HEK293 (cell line): ENCODE measurements at regions not wholly inside any gene's neighbourhood (a gene's known extent, or its start where the extent isn't known, plus 50 kb on each side); places are given as distances from the start of the nearest gene placed in this dataset.

Experiments
- CTCF ChIA-PET: fragments of 350-600 bp; formaldehyde crosslinking; extraction: SDS; loops from one replicate; lab custom pipeline; 2021; ENCODE audit warnings: antibody characterized with exemption; lab: Yijun Ruan, JAX
- POLR2A ChIA-PET: fragments of 300-600 bp; formaldehyde crosslinking; extraction: SDS; loops from one replicate; lab custom pipeline; 2020; ENCODE audit warnings: antibody characterized with exemption, inconsistent platforms; lab: Yijun Ruan, JAX
- H3K27ac ChIP-seq: fragments of 200-500 bp; sonication (Bioruptor generic); 2 replicates; pipeline ENCODE4 v1.5.1; 2014; ENCODE audit warnings: low read depth, low read length, control low read depth, inconsistent platforms; ENCODE audit errors: extremely low read depth
- H3K36me3 ChIP-seq, 2 experiments: fragments of 200-500 bp in 1 of 2; sonication (Bioruptor generic) in 1 of 2; 1 replicate in 1 of 2; 2 replicates in 1 of 2; pipeline ENCODE4 v1.5.1; 2014 to 2017; ENCODE audit warnings: inconsistent platforms in 2 of 2, low read length in 2 of 2; ENCODE audit not compliant: control insufficient read depth in 2 of 2, insufficient read depth in 1 of 2
- H3K4me1 ChIP-seq: fragments of 200-500 bp; sonication (Bioruptor generic); 2 replicates; pipeline ENCODE4 v1.5.1; 2014; ENCODE audit warnings: mild to moderate bottlenecking, low read length, inconsistent platforms; ENCODE audit not compliant: control insufficient read depth, insufficient read depth
- H3K4me3 ChIP-seq: 2 replicates; pipeline ENCODE4 v1.5.1; 2011; ENCODE audit warnings: low read depth, mild to moderate bottlenecking, control low read depth, low read length, moderate library complexity
- H3K9me3 ChIP-seq: fragments of 200-500 bp; sonication (Bioruptor generic); 2 replicates; pipeline ENCODE4 v1.5.1; 2014; ENCODE audit warnings: low read depth, low read length, inconsistent platforms; ENCODE audit not compliant: control insufficient read depth, insufficient read depth
- BCL11A ChIP-seq: fragments of 450-650 bp; formaldehyde crosslinking; IDR thresholded peaks from 2 replicates; pipeline ENCODE4 v1.5.1; 2016; ENCODE audit warnings: low read depth, missing biosample characterization, missing genetic modification characterization
- BCL6B ChIP-seq: fragments of 450-650 bp; formaldehyde crosslinking; IDR thresholded peaks from 2 replicates; pipeline ENCODE4 v1.5.1; 2017; ENCODE audit warnings: missing biosample characterization, missing genetic modification characterization
- EGR2 ChIP-seq: fragments of 450-650 bp; formaldehyde crosslinking; IDR thresholded peaks from 2 replicates; pipeline ENCODE4 v1.5.1; 2016; ENCODE audit warnings: low read depth, missing biosample characterization, missing genetic modification characterization
- GLI4 ChIP-seq: fragments of 450-650 bp; formaldehyde crosslinking; IDR thresholded peaks from 2 replicates; pipeline ENCODE4 v1.5.1; 2016; ENCODE audit warnings: missing biosample characterization, missing genetic modification characterization
- IKZF3 ChIP-seq: fragments of 450-650 bp; IDR thresholded peaks from 2 replicates; pipeline ENCODE4 v1.5.0; 2018; ENCODE audit warnings: missing biosample characterization, mild to moderate bottlenecking, missing genetic modification characterization, moderate library complexity
- KLF1 ChIP-seq: fragments of 450-650 bp; formaldehyde crosslinking; IDR thresholded peaks from 2 replicates; pipeline ENCODE4 v1.5.1; 2016; ENCODE audit warnings: missing biosample characterization, missing genetic modification characterization
- KLF16 ChIP-seq: fragments of 450-650 bp; formaldehyde crosslinking; IDR thresholded peaks from 2 replicates; pipeline ENCODE4 v1.5.1; 2017; ENCODE audit warnings: missing biosample characterization, missing genetic modification characterization
- OSR2 ChIP-seq: fragments of 450-650 bp; formaldehyde crosslinking; IDR thresholded peaks from 2 replicates; pipeline ENCODE4 v1.5.1; 2016; ENCODE audit warnings: missing biosample characterization, missing genetic modification characterization
- SALL2 ChIP-seq: fragments of 450-650 bp; formaldehyde crosslinking; IDR thresholded peaks from 2 replicates; pipeline ENCODE4 v1.5.0; 2017; ENCODE audit warnings: missing biosample characterization, mild to moderate bottlenecking, missing genetic modification characterization, borderline replicate concordance
- ZBTB48 ChIP-seq: fragments of 450-650 bp; formaldehyde crosslinking; IDR thresholded peaks from 2 replicates; pipeline ENCODE4 v1.5.1; 2016; ENCODE audit warnings: missing biosample characterization, missing genetic modification characterization
- ZEB2 ChIP-seq: fragments of 450-650 bp; formaldehyde crosslinking; IDR thresholded peaks from 2 replicates; pipeline ENCODE4 v1.5.1; 2016; ENCODE audit warnings: missing biosample characterization, missing genetic modification characterization
- ZNF148 ChIP-seq: fragments of 450-650 bp; formaldehyde crosslinking; IDR thresholded peaks from 2 replicates; pipeline ENCODE4 v1.5.0; 2017; ENCODE audit warnings: missing biosample characterization, missing genetic modification characterization, borderline replicate concordance
- ZNF169 ChIP-seq: fragments of 450-650 bp; formaldehyde crosslinking; IDR thresholded peaks from 2 replicates; pipeline ENCODE4 v1.5.1; 2016; ENCODE audit warnings: missing biosample characterization, missing genetic modification characterization
- ZNF184 ChIP-seq: fragments of 450-650 bp; IDR thresholded peaks from 2 replicates; pipeline ENCODE4 v1.5.1; 2018; ENCODE audit warnings: missing biosample characterization, mild to moderate bottlenecking, missing genetic modification characterization
- ZNF2 ChIP-seq: fragments of 450-650 bp; formaldehyde crosslinking; IDR thresholded peaks from 2 replicates; pipeline ENCODE4 v1.5.1; 2016; ENCODE audit warnings: missing biosample characterization, missing genetic modification characterization
- ZNF223 ChIP-seq: fragments of 450-650 bp; formaldehyde crosslinking; IDR thresholded peaks from 2 replicates; pipeline ENCODE4 v1.5.1; 2016; ENCODE audit warnings: missing biosample characterization, missing genetic modification characterization
- ZNF23 ChIP-seq: fragments of 450-650 bp; formaldehyde crosslinking; IDR thresholded peaks from 2 replicates; pipeline ENCODE4 v1.5.1; 2016; ENCODE audit warnings: missing biosample characterization, missing genetic modification characterization, borderline replicate concordance
- ZNF354C ChIP-seq: fragments of 450-650 bp; formaldehyde crosslinking; IDR thresholded peaks from 2 replicates; pipeline ENCODE4 v1.5.1; 2016; ENCODE audit warnings: missing biosample characterization, missing genetic modification characterization, low read depth, borderline replicate concordance
- ZNF514 ChIP-seq: fragments of 450-650 bp; formaldehyde crosslinking; IDR thresholded peaks from 2 replicates; pipeline ENCODE4 v1.5.1; 2016; ENCODE audit warnings: missing biosample characterization, missing genetic modification characterization
- ZNF529 ChIP-seq: fragments of 450-650 bp; formaldehyde crosslinking; IDR thresholded peaks from 2 replicates; pipeline ENCODE4 v1.5.1; 2017; ENCODE audit warnings: missing genetic modification characterization, missing biosample characterization; ENCODE audit not compliant: insufficient replicate concordance
- ZNF623 ChIP-seq: fragments of 450-650 bp; formaldehyde crosslinking; IDR thresholded peaks from 2 replicates; pipeline ENCODE4 v1.5.1; 2016; ENCODE audit warnings: missing biosample characterization, missing genetic modification characterization
- ZNF624 ChIP-seq: fragments of 450-650 bp; formaldehyde crosslinking; IDR thresholded peaks from 2 replicates; pipeline ENCODE4 v1.5.1; 2017; ENCODE audit warnings: missing biosample characterization, missing genetic modification characterization
- ZNF654 ChIP-seq: fragments of 450-650 bp; formaldehyde crosslinking; IDR thresholded peaks from 2 replicates; pipeline ENCODE4 v1.5.1; 2016; ENCODE audit warnings: low read depth, missing biosample characterization, missing genetic modification characterization
- ZNF660 ChIP-seq: fragments of 450-650 bp; IDR thresholded peaks from 2 replicates; pipeline ENCODE4 v1.5.1; 2018; ENCODE audit warnings: missing biosample characterization, mild to moderate bottlenecking, missing genetic modification characterization
- ZNF830 ChIP-seq: fragments of 450-650 bp; IDR thresholded peaks from 2 replicates; pipeline ENCODE4 v1.5.0; 2018; ENCODE audit warnings: missing biosample characterization, missing genetic modification characterization, low read depth, mild to moderate bottlenecking, moderate library complexity
- ZNF837 ChIP-seq: fragments of 450-650 bp; formaldehyde crosslinking; IDR thresholded peaks from 2 replicates; pipeline ENCODE4 v1.5.1; 2016; ENCODE audit warnings: missing biosample characterization, missing genetic modification characterization
- ZSCAN4 ChIP-seq: fragments of 450-650 bp; formaldehyde crosslinking; IDR thresholded peaks from 2 replicates; pipeline ENCODE4 v1.5.1; 2017; ENCODE audit warnings: missing biosample characterization, missing genetic modification characterization

- no peak for TF ChIP-seq ZNF830 (tag by site-specific recombination)
These were observed 539.0 kb downstream of the ARL4A start (continued) for GRCh38 chr7:13226385-13226784.

GRCh38 chr7:13231216-13231615 is 543.8 kb downstream of the ARL4A start:
- TF ChIP-seq ZNF654 (tag by site-specific recombination) (no peak), ZNF624 (tag by site-specific recombination) (no peak), ZNF529 (tag by site-specific recombination) (no peak)
- Histone ChIP-seq H3K4me3 (no peak overlapping the region), H3K36me3 (no peaks in the 10 kb centered on the region), H3K27ac (no peak overlapping the region), H3K9me3 (no peaks in the 10 kb centered on the region), H3K4me1 (no peaks in the 10 kb centered on the region)
- ChIA-PET CTCF (no interaction called here), POLR2A (no interaction called here)

- POLR2A ChIA-PET = no interaction called here
- no peak for TF ChIP-seq IKZF3
- TF ChIP-seq ZNF623 (tag by site-specific recombination) = no peak
- no peak for TF ChIP-seq OSR2 (tag by site-specific recombination)
- no peak for TF ChIP-seq ZNF223 (tag by site-specific recombination)
- TF ChIP-seq BCL6B (tag by site-specific recombination) = no peak
- TF ChIP-seq ZEB2 (tag by site-specific recombination) = no peak
- TF ChIP-seq ZNF837 (tag by site-specific recombination) = no peak
- TF ChIP-seq ZNF660 (tag by site-specific recombination) = no peak
- TF ChIP-seq BCL11A (tag by site-specific recombination) = no peak
- no peak for TF ChIP-seq KLF1 (tag by site-specific recombination)
- no peak for TF ChIP-seq ZNF169
- no peaks in the 10 kb centered on the region for H3K36me3 ChIP-seq
- no peaks in the 10 kb centered on the region for H3K4me1 ChIP-seq
- H3K27ac ChIP-seq = no peak overlapping the region
- CTCF ChIA-PET = no interaction called here
- no peaks in the 10 kb centered on the region for H3K9me3 ChIP-seq
- H3K4me3 ChIP-seq = no peak overlapping the region
These were observed 548.0 kb downstream of the ARL4A start for GRCh38 chr7:13235436-13235835.

GRCh38 chr7:13236026-13236425 is 548.6 kb downstream of the ARL4A start:
- H3K9me3 ChIP-seq = no peaks in the 10 kb centered on the region
- H3K36me3 ChIP-seq = no peaks in the 10 kb centered on the region
- H3K4me1 ChIP-seq = no peaks in the 10 kb centered on the region
- H3K27ac ChIP-seq = no peak overlapping the region
- POLR2A ChIA-PET = no interaction called here
- CTCF ChIA-PET = no interaction called here
- no peak overlapping the region for H3K4me3 ChIP-seq
- no peak for TF ChIP-seq ZNF2
- TF ChIP-seq ZNF354C (tag by site-specific recombination) = no peak
- TF ChIP-seq BCL6B (tag by site-specific recombination) = no peak
- no peak for TF ChIP-seq ZSCAN4 (tag by site-specific recombination)
- TF ChIP-seq EGR2 (tag by site-specific recombination) = no peak
- TF ChIP-seq ZNF23 = no peak
- no peak for TF ChIP-seq SALL2 (tag by site-specific recombination)
- no peak for TF ChIP-seq ZNF184
- no peak for TF ChIP-seq GLI4 (tag by site-specific recombination)
- TF ChIP-seq ZNF529 (tag by site-specific recombination) = no peak
- no peak for TF ChIP-seq ZNF514
- TF ChIP-seq ZBTB48 (tag by site-specific recombination) = no peak
- no peak for TF ChIP-seq KLF16 (tag by site-specific recombination)
- TF ChIP-seq ZNF148 (tag by site-specific recombination) = no peak
